HG02981 (cell line): ENCODE measurements at regions not wholly inside any gene's neighbourhood (a gene's known extent, or its start where the extent isn't known, plus 50 kb on each side); places are given as distances from the start of the nearest gene placed in this dataset.

ENCODE experiments used
- ATAC-seq: cut with Tn5 transposase; IDR thresholded peaks from one replicate; pipeline ENCODE4 v1.9.1; 2021; ENCODE audit warnings: mild to moderate bottlenecking, moderate library complexity; ENCODE audit not compliant: unreplicated experiment

DNA sequence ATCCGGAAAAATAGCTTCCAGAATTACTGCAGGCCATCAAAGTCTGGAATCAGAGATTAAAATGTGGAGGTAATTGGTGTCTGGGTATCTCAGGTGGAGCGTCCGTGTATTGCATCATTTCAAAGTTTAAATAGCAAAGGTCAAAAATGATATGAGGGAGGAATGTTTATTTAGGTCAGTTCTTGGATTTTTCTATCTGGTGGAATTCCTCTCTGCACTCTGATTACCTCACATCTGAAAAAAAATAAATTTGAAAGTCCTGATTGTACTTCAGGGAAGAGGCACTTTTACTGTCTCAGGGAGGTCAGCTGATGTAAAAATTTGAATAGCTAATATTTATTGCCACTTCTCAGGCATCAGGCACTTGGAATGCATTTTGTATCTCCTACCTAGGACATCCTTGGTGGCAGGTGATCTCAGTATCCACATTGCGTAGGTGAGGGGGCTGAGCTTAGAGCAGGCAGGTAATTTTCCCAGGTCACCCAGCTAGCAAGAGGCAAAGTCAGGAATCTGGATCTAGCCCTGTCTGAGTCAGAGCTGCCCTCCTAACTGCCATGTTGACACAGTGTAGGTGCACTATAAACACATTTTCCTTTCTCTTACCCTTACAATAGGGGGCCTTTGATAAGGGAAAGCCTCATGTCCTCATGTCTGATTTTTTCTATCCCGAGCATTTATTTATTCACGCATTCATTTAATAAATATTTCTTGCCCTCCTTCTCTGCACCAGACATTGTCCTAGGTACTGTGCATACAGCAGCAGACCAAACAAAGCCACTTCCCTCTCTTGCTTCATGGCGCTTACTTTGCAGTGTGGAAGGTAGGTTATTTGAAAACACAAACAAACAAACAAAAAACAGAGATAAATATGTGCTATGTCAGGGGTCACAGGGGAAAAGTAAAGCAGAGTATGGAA, 454.3 kb downstream of the HAPSTR1 start:
- no peak for ATAC-seq

DNA sequence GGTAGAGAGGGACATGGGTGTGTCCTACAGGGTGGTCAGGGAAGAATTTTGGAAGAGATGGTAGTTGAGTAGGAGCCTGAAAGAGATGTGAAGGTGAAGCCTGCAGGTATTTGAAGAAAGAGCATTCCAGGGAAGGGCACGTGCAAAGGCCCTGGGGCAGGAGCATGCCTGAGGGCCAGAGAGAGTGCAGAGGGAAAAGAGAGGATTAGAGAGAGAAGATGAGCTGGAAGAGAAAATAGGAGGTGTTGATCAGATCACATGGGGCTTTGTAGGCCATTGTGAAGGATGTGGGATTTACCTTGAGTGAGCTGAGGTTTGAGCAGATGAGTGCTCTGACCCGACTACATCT, 455.0 kb downstream of the HAPSTR1 start:
- ATAC-seq, result no peak

DNA sequence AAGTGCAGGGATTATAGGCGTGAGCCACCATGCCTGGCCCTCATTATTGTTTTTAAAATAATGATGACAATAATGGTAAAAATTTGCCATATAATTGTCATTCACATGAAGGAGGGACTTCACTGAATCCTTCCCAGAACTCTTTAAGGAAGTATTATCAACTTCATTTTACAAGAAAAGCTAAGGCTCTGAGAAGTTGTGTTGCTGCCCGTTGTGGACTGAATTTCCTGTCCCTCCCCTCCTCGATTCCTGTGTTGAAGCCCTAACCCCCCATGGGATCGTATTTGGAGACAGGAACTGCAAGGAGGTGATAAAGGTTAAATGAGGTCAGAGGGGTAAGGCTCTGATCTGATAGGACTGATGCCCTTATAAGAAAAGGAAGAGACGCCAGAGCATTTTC, 458.0 kb downstream of the HAPSTR1 start:
- no peak for ATAC-seq

DNA sequence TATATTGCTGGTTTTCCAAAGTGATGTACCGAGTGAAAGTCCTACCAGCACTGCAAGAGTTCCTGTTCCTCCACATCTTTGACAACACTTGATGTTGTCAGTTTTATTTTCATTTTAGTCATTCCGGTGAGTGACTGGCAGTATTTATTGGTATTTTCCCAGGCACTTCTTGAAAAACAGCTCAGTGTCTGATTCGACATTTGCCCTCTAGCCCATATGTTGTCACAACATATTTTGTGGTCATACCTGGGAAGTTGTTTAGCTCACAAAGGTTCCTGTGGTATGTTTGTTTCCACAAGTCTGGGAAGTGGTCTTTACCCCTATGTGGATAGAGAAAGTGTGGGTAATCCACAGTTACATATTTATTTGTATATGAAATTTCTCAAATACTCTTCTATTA, 463.6 kb downstream of the HAPSTR1 start:
- no peak for ATAC-seq

DNA sequence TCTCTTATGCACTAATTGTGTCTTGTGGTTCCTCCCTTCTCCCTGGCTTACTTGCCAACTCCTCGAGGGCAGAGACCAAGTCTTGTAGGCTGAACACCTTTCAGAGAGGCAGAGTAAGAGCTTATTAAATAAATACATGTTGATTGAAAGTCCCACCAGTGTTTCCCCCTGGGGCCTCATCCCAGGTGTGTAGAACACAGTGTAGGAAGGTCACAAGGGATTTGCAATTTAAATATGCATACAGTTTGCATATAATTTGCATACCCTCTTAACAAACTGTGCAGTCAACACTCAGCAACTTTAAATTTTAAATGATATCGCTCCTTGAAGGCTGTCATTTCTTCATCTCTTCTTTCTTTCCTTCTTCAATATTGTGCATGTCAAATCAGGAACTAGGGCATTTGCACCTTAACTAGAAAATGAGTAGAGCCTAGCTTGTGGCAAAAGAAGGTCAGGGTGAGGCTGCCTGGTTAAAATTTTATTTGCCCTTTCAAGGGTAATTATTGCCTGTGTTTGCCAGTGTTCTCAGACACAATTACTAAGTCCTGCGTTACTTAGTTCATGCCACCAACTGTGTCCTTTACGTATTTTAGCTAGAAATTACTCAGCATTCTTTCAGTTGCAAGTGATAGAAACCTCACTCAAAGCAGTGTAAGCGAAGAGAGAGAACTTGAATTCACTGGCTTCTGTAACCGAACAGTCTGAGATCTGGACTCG, 465.7 kb downstream of the HAPSTR1 start:
- no peak for ATAC-seq

DNA sequence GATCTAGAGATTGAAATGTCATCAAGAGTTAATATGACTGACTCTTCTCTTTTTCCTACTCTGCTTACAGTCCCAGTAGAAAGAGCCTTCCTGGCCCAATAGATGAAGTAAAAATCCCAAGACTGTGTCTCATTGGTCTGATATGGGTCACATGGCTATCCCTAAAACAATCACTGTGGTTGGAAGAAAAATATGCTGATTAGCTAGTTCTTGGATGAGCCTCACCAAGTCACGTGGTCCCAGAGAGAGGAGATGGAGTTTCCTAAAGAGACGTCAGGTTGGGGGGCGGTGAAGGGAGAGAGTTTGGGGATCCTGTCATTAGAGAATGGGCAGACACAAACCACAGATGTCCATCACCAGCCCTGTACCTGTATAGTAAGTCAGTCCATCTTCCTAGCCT, 466.3 kb downstream of the HAPSTR1 start:
- no peak for ATAC-seq

DNA sequence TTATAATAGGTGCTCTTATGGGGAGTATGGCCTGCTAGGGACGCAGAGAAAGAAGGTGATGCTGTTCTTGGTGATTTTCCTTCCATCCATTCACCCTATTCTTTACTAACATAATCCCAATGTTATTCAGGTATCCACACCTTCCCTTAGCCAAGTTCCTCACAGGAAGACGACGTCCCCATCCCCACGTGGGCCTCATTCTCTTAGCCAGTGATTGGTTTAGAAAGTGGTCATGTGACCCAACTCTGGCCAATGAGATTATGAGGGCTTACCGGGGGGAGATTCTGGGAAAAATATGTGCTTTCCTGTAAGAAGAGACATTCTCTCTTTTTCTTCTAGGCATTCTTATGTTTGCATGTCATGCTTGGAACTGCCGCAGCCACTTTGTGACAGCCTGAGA, 474.7 kb downstream of the HAPSTR1 start:
- ATAC-seq, result no peak

DNA sequence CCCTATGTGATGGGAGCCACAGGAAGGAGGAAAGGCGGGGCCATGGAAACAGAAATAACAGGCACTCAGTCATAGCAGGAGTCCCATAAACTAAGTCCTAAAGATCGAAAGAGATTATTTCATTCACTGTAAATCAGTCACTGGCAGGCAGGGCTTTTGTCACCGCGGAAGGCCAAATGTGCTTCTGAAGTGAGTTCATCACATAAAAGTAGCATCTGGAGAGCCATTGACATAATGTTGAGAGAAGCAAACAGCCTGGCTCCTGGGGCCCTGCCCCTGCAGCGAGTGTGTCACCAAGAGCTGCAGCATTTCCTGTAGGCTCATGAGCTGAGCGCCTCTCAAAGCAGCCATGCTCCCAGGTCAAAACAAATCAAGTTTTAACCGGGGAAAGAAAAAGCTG, 476.2 kb downstream of the HAPSTR1 start:
- ATAC-seq, result no peak

DNA sequence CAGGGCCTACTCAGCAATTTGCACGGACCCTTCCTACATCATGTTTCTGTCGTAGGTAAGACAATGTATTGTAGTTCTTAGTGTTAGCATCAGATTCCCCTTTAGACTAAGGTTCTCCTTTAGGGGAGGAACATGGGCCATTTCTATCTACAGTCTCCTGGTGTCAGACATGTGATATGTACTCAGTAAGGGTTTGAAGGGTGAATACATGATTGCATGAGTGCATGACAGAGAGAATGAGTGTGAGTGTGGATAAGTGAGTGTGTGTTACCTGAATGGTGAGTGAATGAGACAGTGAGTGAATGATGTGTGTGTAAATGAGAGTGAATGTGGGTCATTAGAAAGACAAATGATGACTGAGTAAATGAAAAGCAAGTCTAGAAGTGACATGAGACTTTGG, 476.8 kb downstream of the HAPSTR1 start:
- no peak for ATAC-seq

DNA sequence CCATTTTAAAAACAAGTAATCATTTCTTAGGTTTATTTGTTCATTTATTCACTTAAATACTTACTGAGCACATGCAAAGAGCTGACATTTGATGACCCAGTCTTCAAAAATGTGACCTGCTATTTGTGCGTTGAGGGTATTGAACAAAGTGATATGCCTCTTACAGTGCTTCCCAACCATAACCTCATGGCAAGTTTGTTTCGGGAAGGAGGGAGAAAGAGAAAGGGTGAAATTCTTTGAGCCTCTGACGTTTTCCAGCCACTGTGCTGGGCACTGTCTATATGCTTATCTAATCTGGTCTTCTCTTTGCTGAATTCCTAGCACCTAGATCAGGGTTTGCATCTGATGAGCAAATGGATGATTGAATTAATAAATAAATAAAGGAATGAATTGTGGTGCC, 479.1 kb downstream of the HAPSTR1 start:
- no peak for ATAC-seq

DNA sequence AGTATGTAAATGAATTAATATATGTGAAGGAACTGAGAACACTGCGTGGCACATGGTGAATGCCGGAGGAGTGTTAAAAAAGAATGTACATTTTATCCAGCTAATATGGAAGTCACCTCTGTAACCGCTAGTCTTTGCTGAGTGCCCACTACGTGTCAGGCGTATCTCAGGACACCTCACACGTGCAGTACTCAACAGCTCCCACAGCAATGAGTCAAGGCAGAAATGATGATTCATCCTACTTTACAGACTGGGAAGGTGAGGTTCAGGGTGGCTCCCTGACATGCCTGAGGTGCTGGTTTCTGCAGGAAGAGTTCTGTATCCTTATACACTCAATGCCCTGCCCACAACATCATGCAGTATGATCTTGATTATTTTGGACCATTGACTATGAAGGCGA, 487.0 kb downstream of the HAPSTR1 start:
- no peak for ATAC-seq

DNA sequence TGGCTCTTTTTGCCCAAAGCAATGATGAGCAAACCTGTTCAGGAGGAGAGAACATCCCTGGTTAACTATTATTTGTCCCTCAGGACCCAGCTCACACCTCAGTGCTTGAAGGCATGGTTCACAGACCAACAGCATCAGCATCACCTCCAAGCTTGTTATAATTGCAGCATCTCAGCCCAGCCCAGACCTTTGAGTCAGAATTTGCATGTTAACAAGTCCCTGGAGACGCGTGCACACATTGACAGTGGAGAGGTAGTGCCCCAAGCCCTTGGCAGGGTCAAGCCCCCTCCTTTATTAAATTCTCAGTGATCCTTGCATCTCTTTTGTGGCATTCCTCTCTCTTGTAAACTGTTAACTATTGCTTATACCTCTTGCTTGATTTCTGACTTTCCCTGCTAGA, 488.6 kb downstream of the HAPSTR1 start:
- no peak for ATAC-seq

DNA sequence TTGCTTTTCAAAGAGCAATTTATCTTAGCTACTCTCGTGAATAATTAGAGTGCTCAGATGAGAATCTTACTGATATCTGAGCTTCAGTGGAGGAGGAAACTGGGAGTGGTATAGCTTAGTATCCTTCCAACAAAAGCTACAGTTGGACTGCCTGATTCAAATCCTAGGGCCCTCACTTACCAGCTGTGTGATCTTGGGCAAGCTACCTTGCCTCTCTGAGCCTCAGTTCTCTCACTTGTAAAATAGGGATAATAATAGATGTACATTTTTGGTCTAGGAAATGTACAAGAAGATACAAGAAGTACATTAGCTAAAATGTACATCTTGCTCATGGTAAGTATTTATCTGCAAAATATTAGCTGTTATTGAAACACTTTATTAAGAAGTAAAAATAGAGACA, 502.0 kb downstream of the HAPSTR1 start:
- ATAC-seq, result no peak

DNA sequence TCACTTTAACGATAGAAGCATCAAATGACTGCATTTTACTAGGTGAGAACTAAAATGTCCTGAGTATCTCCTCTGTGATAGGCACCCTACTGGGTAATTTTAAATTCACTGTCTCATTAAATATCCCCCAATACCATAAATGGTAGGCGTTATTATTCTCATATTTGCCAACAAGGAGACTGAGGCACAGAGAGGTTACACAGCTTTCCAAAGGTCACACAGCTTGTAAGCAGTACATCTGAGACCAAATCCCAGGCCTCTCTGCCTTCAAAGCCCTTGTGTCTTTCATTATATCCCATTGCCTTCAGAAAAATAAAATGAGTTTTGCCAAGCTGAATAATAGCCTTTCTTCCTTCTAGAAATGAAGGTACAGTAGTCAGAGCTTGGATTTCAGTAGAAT, 502.6 kb downstream of the HAPSTR1 start:
- ATAC-seq, result no peak

DNA sequence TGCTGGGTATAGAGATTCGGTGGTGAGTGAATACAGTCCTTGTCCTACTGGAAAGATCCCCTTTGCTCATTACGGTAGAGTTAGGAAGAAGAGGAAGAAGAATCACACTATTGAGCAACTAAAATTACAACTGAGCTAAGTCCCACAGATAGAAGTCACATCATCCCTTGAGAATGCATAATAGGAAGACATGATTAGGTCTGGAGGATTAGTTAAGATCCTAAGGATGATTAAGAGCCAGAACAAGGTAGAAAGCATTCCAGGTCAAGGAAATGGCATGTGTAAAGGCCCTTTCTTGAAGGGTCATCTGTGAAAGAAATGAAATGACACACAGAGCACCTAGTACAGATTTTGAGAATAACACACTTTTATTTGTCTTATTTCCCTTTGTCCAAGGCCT, 503.5 kb downstream of the HAPSTR1 start:
- no peak for ATAC-seq

DNA sequence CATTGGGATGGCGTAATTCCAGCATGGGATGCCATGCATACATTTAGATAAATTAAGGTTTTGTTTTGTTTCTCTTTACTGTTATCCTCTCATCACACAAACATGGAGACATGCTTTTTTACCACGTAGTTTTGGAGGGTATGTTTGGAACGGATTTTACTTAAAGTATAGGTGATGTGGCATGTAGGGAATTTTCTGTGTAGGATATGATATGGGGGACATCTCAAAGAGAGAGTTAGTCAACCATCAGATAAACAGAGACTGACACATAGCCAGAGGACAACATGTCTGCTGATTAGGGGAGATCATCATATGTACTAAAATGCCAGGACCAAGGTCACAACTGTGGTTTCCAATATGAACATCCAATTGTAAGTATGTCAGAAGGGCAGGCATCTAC, 503.9 kb downstream of the HAPSTR1 start:
- ATAC-seq, result no peak

DNA sequence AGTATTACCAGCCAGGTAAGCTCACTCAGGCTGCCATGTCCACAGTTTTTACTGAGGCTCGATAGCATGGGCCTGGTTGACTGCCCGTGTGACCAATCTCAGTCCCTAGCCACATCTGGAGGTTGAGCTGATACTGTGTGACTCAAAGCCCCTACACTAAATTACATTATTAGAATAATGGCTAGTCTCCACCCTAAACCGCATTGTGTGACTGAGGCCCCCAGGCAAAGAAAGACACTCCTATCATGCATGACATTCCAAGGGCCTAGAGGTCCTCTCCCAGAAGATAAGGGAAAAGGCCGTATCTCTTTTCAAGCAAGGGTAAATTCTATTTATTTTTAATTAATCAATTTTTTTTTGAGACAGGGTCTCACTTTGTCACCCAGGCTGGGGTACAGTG, 505.3 kb downstream of the HAPSTR1 start:
- no peak for ATAC-seq

DNA sequence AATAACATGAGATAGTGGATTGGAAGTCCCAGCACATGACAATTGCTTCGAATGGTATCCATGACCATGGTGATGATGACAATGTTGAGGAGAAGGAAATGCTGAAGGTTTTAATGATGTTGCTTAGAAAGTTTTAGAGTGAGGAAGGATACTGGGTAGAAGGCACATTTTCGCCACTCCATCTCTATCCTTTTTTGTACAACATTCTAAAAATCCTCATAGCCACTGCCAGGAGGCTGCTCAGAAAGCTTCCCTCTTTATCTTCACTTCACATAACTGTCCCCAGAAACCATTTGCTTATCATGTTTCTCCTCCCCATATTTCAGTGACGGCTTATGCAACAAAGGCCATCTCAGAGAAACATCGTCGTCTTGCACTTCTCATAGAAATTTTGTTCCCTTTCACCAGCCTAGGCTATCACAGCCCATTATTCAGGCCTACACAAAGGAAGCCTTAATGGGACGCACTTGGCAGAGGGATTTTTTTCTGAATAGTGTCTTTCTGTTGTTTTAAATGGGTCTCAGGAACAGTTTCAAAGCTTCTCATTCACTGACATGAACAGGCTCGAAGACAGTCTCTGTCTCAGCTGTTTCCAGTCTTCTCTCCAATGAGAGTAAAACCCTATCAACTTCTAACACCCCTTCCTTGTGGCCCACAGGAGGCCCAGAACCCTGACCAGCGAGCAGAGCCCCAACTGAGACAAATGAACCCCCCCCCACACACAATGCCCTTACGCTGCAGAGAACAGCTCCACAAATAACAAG, 506.7 kb downstream of the HAPSTR1 start:
- ATAC-seq, result no peak

DNA sequence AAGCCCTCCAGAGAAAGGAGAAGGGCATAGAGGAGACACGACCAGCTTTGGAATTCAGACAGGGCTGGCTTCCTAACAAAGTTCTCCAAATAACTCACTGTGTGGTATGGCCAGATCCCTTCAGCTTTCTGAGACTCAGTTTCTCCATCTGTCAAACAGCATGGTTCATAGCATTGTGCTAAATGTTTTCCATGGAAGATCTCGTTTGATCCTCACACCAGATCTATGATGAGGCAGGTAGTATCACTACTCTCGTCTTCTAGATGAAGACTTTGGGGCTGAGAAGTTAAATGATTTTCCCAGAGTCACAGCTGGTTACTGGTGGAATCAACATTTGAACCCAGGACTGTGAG, 507.3 kb downstream of the HAPSTR1 start:
- ATAC-seq, result no peak

DNA sequence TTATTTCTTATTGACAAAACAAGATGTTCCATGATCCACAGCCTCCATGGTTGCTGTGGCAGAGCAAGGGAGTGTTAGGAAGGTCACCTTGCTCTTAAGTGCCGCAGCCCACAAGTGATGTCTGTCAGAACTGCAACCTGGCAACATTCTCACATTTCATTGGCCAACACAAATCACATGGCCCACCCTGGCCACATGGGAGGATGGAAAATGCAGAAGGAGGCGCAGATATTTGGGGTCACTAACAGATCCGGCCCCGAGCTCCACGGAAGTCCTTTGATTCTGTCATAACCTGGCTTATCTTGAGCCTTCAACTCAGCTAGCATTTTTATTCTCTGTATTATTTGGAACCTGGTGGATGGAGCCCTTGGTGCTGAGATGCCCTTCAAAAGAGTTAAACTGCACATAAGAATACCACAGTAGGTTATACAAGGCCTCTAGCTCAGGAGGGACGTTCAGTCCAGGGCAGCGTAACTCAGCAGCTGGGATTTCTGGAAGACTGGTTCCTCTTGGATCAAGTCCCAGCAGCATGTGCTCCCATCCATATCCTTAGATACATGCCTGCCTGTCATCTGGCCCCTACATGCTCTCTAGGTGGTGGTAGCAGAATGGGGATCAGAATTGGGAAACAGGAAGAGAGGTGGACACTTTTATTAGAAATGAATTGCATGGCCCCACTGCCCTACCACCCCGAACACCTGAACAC, 508.1 kb downstream of the HAPSTR1 start:
- ATAC-seq, result no peak

DNA sequence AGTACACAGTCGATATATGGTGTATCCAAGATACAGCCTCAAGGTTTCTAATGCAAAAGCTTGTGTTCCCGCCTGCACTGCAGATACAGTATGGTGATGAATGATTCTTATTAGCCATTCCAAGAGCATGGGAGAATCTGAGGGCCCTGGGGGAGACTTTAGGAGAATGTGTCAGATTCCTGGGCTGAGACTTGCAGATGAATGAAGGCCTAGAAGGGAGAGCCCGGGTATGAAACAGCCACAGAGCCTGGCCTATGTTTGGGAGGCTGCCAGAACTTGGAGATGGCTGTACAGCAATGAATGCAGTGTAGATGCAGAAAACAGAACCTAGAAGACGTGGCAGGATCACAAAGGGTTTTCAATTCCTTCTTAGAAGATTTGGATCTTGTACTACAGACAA, 510.7 kb downstream of the HAPSTR1 start:
- ATAC-seq, result no peak
